H9 (cell line): ENCODE measurements at regions not wholly inside any gene's neighbourhood (a gene's known extent, or its start where the extent isn't known, plus 50 kb on each side); places are given as distances from the start of the nearest gene placed in this dataset.

Source experiments
- DNase-seq: peaks from one replicate; pipeline ENCODE4 v3.0.0-alpha.2; 2017
- H2AFZ ChIP-seq: one replicate; pipeline ENCODE4 v1.6.1; 2013; ENCODE audit warnings: mild to moderate bottlenecking, low read length, control low read depth, moderate library complexity
- H2AK5ac ChIP-seq: 2 replicates; pipeline ENCODE4 v1.6.1; 2013; ENCODE audit warnings: low read length, control low read depth, mixed read lengths; ENCODE audit not compliant: insufficient read length
- H2BK120ac ChIP-seq: one replicate; pipeline ENCODE4 v1.6.1; 2013; ENCODE audit warnings: low read depth, mild to moderate bottlenecking, low read length, control low read depth, inconsistent platforms; ENCODE audit not compliant: poor library complexity, severe bottlenecking
- H2BK12ac ChIP-seq: 2 replicates; pipeline ENCODE4 v1.6.1; 2013; ENCODE audit warnings: low read length, control low read depth, mixed read lengths, low read depth; ENCODE audit not compliant: insufficient read length
- H2BK15ac ChIP-seq: 2 replicates; pipeline ENCODE4 v1.6.1; 2013; ENCODE audit warnings: low read depth, low read length, control low read depth
- H2BK20ac ChIP-seq: one replicate; pipeline ENCODE4 v1.6.1; 2013; ENCODE audit warnings: low read depth, mild to moderate bottlenecking, low read length, control low read depth, inconsistent platforms; ENCODE audit not compliant: poor library complexity, severe bottlenecking
- H2BK5ac ChIP-seq: 2 replicates; pipeline ENCODE4 v1.6.1; 2013; ENCODE audit warnings: low read length, control low read depth, mixed read lengths; ENCODE audit not compliant: insufficient read length
- H3K14ac ChIP-seq: 2 replicates; pipeline ENCODE4 v1.6.1; 2013; ENCODE audit warnings: low read length, control low read depth; ENCODE audit not compliant: insufficient read depth
- H3K18ac ChIP-seq: 2 replicates; pipeline ENCODE4 v1.6.1; 2013; ENCODE audit warnings: low read depth, mild to moderate bottlenecking, mixed read lengths, low read length, control low read depth; ENCODE audit not compliant: insufficient read length
- H3K23ac ChIP-seq: 2 replicates; pipeline ENCODE4 v1.6.1; 2013; ENCODE audit warnings: low read length, control low read depth, mixed read lengths, low read depth; ENCODE audit not compliant: insufficient read length
- H3K23me2 ChIP-seq: 2 replicates; pipeline ENCODE4 v1.6.1; 2013; ENCODE audit warnings: low read depth, mild to moderate bottlenecking, mixed read lengths, low read length, control low read depth; ENCODE audit not compliant: insufficient read length, poor library complexity, severe bottlenecking
- H3K27ac ChIP-seq: 2 replicates; pipeline ENCODE4 v1.5.1; 2013; ENCODE audit warnings: low read length, control low read depth, mixed read lengths, low read depth; ENCODE audit not compliant: insufficient read length
- H3K27me3 ChIP-seq: 2 replicates; pipeline ENCODE4 v1.6.1; 2013; ENCODE audit warnings: low read length, control low read depth, inconsistent platforms; ENCODE audit not compliant: insufficient read depth
- H3K4ac ChIP-seq: 2 replicates; pipeline ENCODE4 v1.6.1; 2013; ENCODE audit warnings: low read depth, mild to moderate bottlenecking, control low read depth, inconsistent platforms, low read length, moderate library complexity
- H3K4me1 ChIP-seq: 2 replicates; pipeline ENCODE4 v1.6.1; 2013; ENCODE audit warnings: low read length, control low read depth, inconsistent platforms; ENCODE audit not compliant: insufficient read depth
- H3K4me2 ChIP-seq: 2 replicates; pipeline ENCODE4 v1.6.1; 2013; ENCODE audit warnings: low read length, control low read depth, mixed read lengths; ENCODE audit not compliant: insufficient read length, insufficient read depth
- H3K56ac ChIP-seq: 2 replicates; pipeline ENCODE4 v1.6.1; 2013; ENCODE audit warnings: low read depth, mild to moderate bottlenecking, mixed read lengths, low read length, control low read depth; ENCODE audit not compliant: insufficient read length
- H3K79me1 ChIP-seq: 2 replicates; pipeline ENCODE4 v1.6.1; 2013; ENCODE audit warnings: low read depth, mild to moderate bottlenecking, moderate library complexity, low read length, control low read depth, inconsistent platforms; ENCODE audit not compliant: insufficient read depth, poor library complexity, severe bottlenecking
- H3K79me2 ChIP-seq: 2 replicates; pipeline ENCODE4 v1.6.1; 2013; ENCODE audit warnings: low read length, control low read depth, inconsistent platforms; ENCODE audit not compliant: insufficient read depth
- H3K9ac ChIP-seq: 2 replicates; pipeline ENCODE4 v1.6.1; 2013; ENCODE audit warnings: low read length, control low read depth, mixed read lengths; ENCODE audit not compliant: insufficient read length; ENCODE audit errors: extremely low read depth
- H3K9me3 ChIP-seq: one replicate; pipeline ENCODE4 v1.6.1; 2013; ENCODE audit warnings: low read depth, low read length, inconsistent platforms; ENCODE audit not compliant: control insufficient read depth
- H3T11ph ChIP-seq: one replicate; pipeline ENCODE4 v1.6.1; 2013; ENCODE audit warnings: mild to moderate bottlenecking, low read length, control low read depth, inconsistent platforms
- H4K20me1 ChIP-seq: one replicate; pipeline ENCODE4 v1.6.1; 2013; ENCODE audit not compliant: control insufficient read depth, insufficient read length, insufficient read depth
- H4K5ac ChIP-seq: 2 replicates; pipeline ENCODE4 v1.6.1; 2013; ENCODE audit warnings: low read depth, mild to moderate bottlenecking, mixed read lengths, low read length, control low read depth; ENCODE audit not compliant: insufficient read length
- H4K8ac ChIP-seq: replicated peaks from 2 replicates; pipeline ENCODE4 v1.6.1; 2013; ENCODE audit warnings: low read length, control low read depth, mixed read lengths, low read depth; ENCODE audit not compliant: insufficient read length
- H4K91ac ChIP-seq: 2 replicates; pipeline ENCODE4 v1.6.1; 2013; ENCODE audit warnings: low read depth, mild to moderate bottlenecking, moderate library complexity, mixed read lengths, low read length, control low read depth; ENCODE audit not compliant: insufficient read length
- H3K27ac Mint-ChIP-seq, 3 experiments: 2 replicates in 2 of 3; 3 replicates in 1 of 3; pipeline ENCODE4 v1.8.0; 2020 to 2021; ENCODE audit warnings: mixed read lengths in 3 of 3, mild to moderate bottlenecking in 1 of 3, moderate library complexity in 1 of 3
- H3K27me3 Mint-ChIP-seq: 2 replicates; pipeline ENCODE4 v1.8.0; 2021; ENCODE audit warnings: low read depth, mild to moderate bottlenecking, moderate library complexity, mixed read lengths
- H3K36me3 Mint-ChIP-seq, 3 experiments: 2 replicates in 2 of 3; 3 replicates in 1 of 3; pipeline ENCODE4 v1.8.0; 2020 to 2021; ENCODE audit warnings: low read depth in 3 of 3, mixed read lengths in 3 of 3; ENCODE audit not compliant: insufficient read depth in 1 of 3
- H3K4me1 Mint-ChIP-seq, 2 experiments: 2 replicates each; pipeline ENCODE4 v1.8.0; 2020; ENCODE audit warnings: mixed read lengths in 2 of 2
- H3K4me3 Mint-ChIP-seq, 2 experiments: 2 replicates in 1 of 2; 3 replicates in 1 of 2; pipeline ENCODE4 v1.8.0; 2020 to 2021; ENCODE audit warnings: mild to moderate bottlenecking in 2 of 2, mixed read lengths in 2 of 2, moderate library complexity in 1 of 2
- H3K9me3 Mint-ChIP-seq, 2 experiments: 2 replicates in 1 of 2; 3 replicates in 1 of 2; pipeline ENCODE4 v1.8.0; 2020; ENCODE audit warnings: mild to moderate bottlenecking in 2 of 2, mixed read lengths in 2 of 2, moderate library complexity in 1 of 2
- CTCF ChIP-seq: fragments of 200-600 bp; sonication (generic); conservative IDR thresholded peaks from 3 replicates; pipeline ENCODE4 v1.8.0; 2021; ENCODE audit warnings: antibody characterized with exemption, mild to moderate bottlenecking
- WGBS: extraction: QIAGEN DNeasy Blood & Tissue Kit; methylation state at CpG from one replicate; pipeline ENCODE4 v1.1.7; 2013; ENCODE audit warnings: missing lambda C conversion rate, low lambda C conversion rate, mixed read lengths; ENCODE audit not compliant: insufficient read length; ENCODE audit errors: extremely low coverage; 5-methylcytosine and 5-hydroxymethylcytosine counted together

DNA sequence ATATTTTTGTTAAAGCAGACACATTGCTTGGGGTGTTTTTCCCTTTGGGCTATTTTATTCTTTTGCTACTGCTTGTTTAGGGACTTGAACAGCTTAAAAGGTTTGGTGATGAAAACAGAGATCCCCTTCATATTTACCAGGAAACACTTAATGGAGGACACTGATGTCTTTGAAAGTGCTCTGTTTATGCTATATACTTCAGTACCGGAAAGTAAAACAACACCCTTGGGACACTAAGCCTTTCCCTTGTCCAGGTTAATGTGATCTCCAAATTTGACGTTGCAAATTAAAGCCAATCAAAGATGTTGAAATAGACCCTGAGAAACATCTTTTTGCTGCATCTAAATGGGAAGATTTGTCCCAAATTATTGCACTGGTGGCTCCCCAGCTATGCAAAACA is 564.6 kb upstream of the PKDCC start:
- Histone ChIP-seq H2BK120ac (no peak overlapping the region), H2BK15ac (no peak overlapping the region), H3K56ac (no peak overlapping the region), H3K79me1 (no peaks in the 10 kb centered on the region), H3K4ac (no peak overlapping the region), H3K27me3 (no peaks in the 10 kb centered on the region), H4K5ac (no peak overlapping the region), H2BK5ac (no peak overlapping the region), H3K14ac (no peak overlapping the region), H3K27ac (no peak overlapping the region), H4K20me1 (no peaks in the 10 kb centered on the region), H2AFZ (no peak overlapping the region), H4K91ac (no peak overlapping the region), H3K79me2 (no peaks in the 10 kb centered on the region), H3K23me2 (no peaks in the 10 kb centered on the region), H3K4me1 (no peaks in the 10 kb centered on the region), H3K9me3 (no peaks in the 10 kb centered on the region), H4K8ac (no peak overlapping the region), H3K18ac (no peak overlapping the region), H3K4me2 (no peak overlapping the region), H2BK20ac (no peak overlapping the region), H3K23ac (no peak overlapping the region), H3K9ac (no peak overlapping the region), H2BK12ac (no peak overlapping the region), H2AK5ac (no peak overlapping the region), H3T11ph (no peak overlapping the region)
- Mint-ChIP-seq H3K4me1 (no peaks in the 10 kb centered on the region), H3K27ac (no peak overlapping the region), H3K4me3 (no peak overlapping the region), H3K27me3 (no peaks in the 10 kb centered on the region), H3K36me3 (peaks cover 0 to 6% (median 0%) of the 10 kb centered on the region in 3 experiments; a peak in 2 of 7 replicates), H3K9me3 (peaks cover 6 to 7% of the 10 kb centered on the region in 2 experiments; a peak in 2 of 5 replicates)
- no peak for TF ChIP-seq CTCF
- WGBS, result no CpG with 5 or more reads among the region's 2 CpGs
- DNase-seq, result no peak
